Omental fat pad (tissue), 3 donors: ENCODE measurements at regions not wholly inside any gene's neighbourhood (a gene's known extent, or its start where the extent isn't known, plus 50 kb on each side); places are given as distances from the start of the nearest gene placed in this dataset.
"Not testable (repeated sequence)": the region's sequence is repeated elsewhere in the genome, so short reads cannot be mapped to it uniquely, and the experiment has no call there.

Experiments
- ATAC-seq: fragments of 150-250 bp; one replicate; pipeline ENCODE4 v1.9.1; 2016; ENCODE audit warnings: mild to moderate bottlenecking, moderate library complexity; ENCODE audit not compliant: low FRiP score
- DNase-seq: peaks from one replicate; pipeline ENCODE4 v3.0.0-alpha.2; 2019; ENCODE audit warnings: low spot score
- TF ChIP-seq, protein P1 (sequence below), 3 donors: fragments of 450-650 bp; IDR thresholded peaks; one replicate each; pipeline ENCODE4 v1.5.1; 2016 to 2017; ENCODE audit warnings: antibody characterized with exemption in 3 of 3, mild to moderate bottlenecking in 3 of 3, moderate library complexity in 2 of 3

DNA sequence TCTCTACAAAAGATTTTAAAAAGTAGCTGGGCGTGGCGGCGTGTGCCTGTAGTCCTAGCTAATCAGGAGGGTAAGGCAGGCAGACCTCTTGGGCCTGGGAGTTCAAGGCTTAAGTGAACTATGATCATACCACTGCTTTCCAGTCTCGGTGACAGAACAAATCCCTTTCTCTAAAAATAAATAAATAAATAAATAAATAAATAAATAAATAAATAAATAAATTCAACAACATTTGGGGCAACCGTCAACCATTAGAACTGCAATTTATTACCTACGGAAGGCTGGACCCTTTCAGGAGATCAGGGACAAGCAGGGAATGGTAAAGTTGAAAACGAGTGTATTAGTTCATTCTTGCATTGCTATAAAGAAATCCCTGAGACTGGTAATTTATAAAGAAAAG is 136.2 kb upstream of the USP9X start:
- ATAC-seq, result no peak
- no peak for DNase-seq
- TF ChIP-seq, protein P1, sequence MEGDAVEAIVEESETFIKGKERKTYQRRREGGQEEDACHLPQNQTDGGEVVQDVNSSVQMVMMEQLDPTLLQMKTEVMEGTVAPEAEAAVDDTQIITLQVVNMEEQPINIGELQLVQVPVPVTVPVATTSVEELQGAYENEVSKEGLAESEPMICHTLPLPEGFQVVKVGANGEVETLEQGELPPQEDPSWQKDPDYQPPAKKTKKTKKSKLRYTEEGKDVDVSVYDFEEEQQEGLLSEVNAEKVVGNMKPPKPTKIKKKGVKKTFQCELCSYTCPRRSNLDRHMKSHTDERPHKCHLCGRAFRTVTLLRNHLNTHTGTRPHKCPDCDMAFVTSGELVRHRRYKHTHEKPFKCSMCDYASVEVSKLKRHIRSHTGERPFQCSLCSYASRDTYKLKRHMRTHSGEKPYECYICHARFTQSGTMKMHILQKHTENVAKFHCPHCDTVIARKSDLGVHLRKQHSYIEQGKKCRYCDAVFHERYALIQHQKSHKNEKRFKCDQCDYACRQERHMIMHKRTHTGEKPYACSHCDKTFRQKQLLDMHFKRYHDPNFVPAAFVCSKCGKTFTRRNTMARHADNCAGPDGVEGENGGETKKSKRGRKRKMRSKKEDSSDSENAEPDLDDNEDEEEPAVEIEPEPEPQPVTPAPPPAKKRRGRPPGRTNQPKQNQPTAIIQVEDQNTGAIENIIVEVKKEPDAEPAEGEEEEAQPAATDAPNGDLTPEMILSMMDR (IDR thresholded peaks at IDR 0.05), result no peak

DNA sequence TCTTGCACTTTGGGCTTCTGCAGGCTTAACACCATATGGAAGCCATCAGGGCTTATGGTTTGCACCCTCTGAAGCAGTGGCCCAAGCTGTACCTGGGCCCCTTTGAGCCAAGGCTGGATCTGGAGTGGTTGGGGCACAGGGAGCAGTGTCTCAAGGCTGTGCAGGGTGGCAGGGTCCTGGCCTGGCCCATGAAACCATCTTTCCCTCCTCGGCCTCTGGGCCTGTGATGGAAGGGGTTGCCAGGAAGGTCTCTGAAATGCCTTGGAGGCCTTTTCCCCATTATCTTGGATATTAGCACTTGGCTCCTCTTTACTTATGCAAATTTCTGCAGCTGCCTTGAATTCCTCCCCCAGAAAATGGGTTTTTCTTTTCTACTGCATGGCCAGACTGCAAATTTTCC is 134.7 kb upstream of the USP9X start:
- TF ChIP-seq, protein P1 (IDR thresholded peaks at IDR 0.05), result no peak
- DNase-seq (no peak), ATAC-seq (no peak)

GRCh38 chrX:40951407-40951806 is 133.8 kb upstream of the USP9X start:
- not testable (repeated sequence) for ATAC-seq, DNase-seq

DNA sequence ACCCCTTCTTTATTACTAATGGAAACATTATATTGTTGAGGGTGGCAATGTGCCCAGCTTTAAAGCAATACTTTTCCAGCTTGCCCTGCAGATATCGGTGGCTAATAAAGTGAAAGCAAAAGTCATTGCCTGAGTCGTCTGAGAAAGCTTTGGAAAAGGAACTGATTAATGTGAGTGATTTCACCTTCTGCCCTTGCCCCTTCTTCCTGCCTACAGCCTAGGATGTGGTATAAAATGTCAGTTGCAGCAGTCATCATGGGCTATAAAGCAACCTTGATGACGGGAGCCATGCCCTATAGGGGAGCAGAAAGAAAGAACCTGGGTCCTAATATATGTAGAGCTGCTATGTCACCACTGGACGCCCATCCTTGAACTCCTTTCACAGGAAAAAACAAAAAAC is 132.4 kb upstream of the USP9X start:
- TF ChIP-seq, protein P1 (IDR thresholded peaks at IDR 0.05), result no peak
- peak; percentile 44 for ATAC-seq
- DNase-seq, result no peak

GRCh38 chrX:40953369-40953768 is 131.9 kb upstream of the USP9X start:
- DNase-seq, result no peak
- TF ChIP-seq, protein P1 (IDR thresholded peaks at IDR 0.05), result no peak
- no peak for ATAC-seq

- no peak for DNase-seq
- no peak for ATAC-seq
- TF ChIP-seq, protein P1 (IDR thresholded peaks at IDR 0.05), result no peak
Measured at GRCh38 chrX:40960041-40960440, 125.2 kb upstream of the USP9X start.

- TF ChIP-seq, protein P1 (IDR thresholded peaks at IDR 0.05), result no peak
- DNase-seq (no peak), ATAC-seq (no peak)
Measured at GRCh38 chrX:40962793-40963407, 122.3 kb upstream of the USP9X start.
